SK-N-SH treated with all-trans-retinoic acid at 6 μM for 48 hours (cell line): ENCODE measurements at regions not wholly inside any gene's neighbourhood (a gene's known extent, or its start where the extent isn't known, plus 50 kb on each side); places are given as distances from the start of the nearest gene placed in this dataset.

Source experiments
- BACH2 ChIP-seq: fragments of 250-450 bp; sonication (Bioruptor Pico); IDR thresholded peaks from 2 replicates; pipeline ENCODE4 v1.9.0; 2021; ENCODE audit warnings: mild to moderate bottlenecking, borderline replicate concordance
- ESRRG ChIP-seq: fragments of 250-450 bp; sonication (Bioruptor Pico); IDR thresholded peaks from 2 replicates; pipeline ENCODE4 v1.6.1; 2021; ENCODE audit warnings: mild to moderate bottlenecking
- PATZ1 ChIP-seq: fragments of 250-450 bp; sonication (Bioruptor Pico); IDR thresholded peaks from 2 replicates; pipeline ENCODE4 v1.8.0; 2020; ENCODE audit warnings: mild to moderate bottlenecking, moderate library complexity, borderline replicate concordance
- PPARA ChIP-seq: fragments of 250-450 bp; sonication (Bioruptor Pico); IDR thresholded peaks from 2 replicates; pipeline ENCODE4 v1.5.0; 2020; ENCODE audit warnings: mild to moderate bottlenecking, borderline replicate concordance
- ZNF565 ChIP-seq: fragments of 450-650 bp; formaldehyde crosslinking; conservative IDR thresholded peaks from 2 replicates; pipeline ENCODE4 v1.5.0; 2020; ENCODE audit warnings: low read depth, mild to moderate bottlenecking, moderate library complexity
- ZNF70 ChIP-seq: fragments of 450-650 bp; formaldehyde crosslinking; IDR thresholded peaks from 2 replicates; pipeline ENCODE4 v1.5.0; 2020; ENCODE audit warnings: mild to moderate bottlenecking, moderate library complexity
- TF ChIP-seq, protein P1 (sequence below): fragments of 250-450 bp; sonication (Bioruptor Pico); IDR thresholded peaks from 2 replicates; pipeline ENCODE4 v1.8.0; 2021; ENCODE audit warnings: low read depth, mild to moderate bottlenecking, moderate library complexity, borderline replicate concordance

DNA sequence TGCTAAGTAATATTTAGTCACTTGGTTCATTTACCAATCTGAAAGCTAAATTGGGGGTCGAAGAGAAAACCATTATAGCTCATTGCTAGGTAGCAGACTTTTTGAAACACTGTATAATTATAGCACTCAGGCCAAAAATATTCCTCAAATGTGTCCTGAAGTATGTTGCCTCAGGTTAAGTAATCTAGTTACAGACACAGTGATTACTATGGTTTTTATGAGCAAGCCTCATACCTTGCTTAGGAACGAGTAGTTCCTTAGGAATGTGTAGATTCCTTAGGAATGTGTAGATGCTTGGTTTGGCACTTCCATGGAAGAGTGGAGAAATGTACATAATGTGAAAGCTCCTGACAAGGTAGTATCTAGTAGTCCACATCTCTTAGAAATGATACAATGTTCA, 387.5 kb downstream of the LMO7 start:
- TF ChIP-seq ZNF565 (CRISPR knock-in tag) (no peak), PPARA (CRISPR knock-in tag) (no peak), PATZ1 (CRISPR knock-in tag) (no peak), ESRRG (CRISPR knock-in tag) (no peak), BACH2 (CRISPR knock-in tag) (no peak), ZNF70 (CRISPR knock-in tag) (no peak)
- TF ChIP-seq, protein P1, sequence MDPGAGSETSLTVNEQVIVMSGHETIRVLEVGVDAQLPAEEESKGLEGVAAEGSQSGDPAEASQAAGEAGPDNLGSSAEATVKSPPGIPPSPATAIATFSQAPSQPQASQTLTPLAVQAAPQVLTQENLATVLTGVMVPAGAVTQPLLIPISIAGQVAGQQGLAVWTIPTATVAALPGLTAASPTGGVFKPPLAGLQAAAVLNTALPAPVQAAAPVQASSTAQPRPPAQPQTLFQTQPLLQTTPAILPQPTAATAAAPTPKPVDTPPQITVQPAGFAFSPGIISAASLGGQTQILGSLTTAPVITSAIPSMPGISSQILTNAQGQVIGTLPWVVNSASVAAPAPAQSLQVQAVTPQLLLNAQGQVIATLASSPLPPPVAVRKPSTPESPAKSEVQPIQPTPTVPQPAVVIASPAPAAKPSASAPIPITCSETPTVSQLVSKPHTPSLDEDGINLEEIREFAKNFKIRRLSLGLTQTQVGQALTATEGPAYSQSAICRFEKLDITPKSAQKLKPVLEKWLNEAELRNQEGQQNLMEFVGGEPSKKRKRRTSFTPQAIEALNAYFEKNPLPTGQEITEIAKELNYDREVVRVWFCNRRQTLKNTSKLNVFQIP (CRISPR knock-in tag), result no peak
